ENCODE measurements at regions not wholly inside any gene's neighbourhood (a gene's known extent, or its start where the extent isn't known, plus 50 kb on each side); places are given as distances from the start of the nearest gene placed in this dataset.
"Not testable (repeated sequence)": the region's sequence is repeated elsewhere in the genome, so short reads cannot be mapped to it uniquely, and the experiment has no call there.

GRCh38 chr14:104266631-104267575 is 128.5 kb downstream of the KIF26A start:
- no peak overlapping the region for H3K4me3 ChIP-seq (ENCODE audit: low read length)
- no peak for DNase-seq (ENCODE audit: low read depth)
- no peaks in the 10 kb centered on the region for H3K36me3 ChIP-seq (ENCODE audit: control insufficient read depth, insufficient read depth, low read length, severe bottlenecking)
- H3K4me1 ChIP-seq (ENCODE audit: control insufficient read depth, insufficient read depth, low read length), result no peaks in the 10 kb centered on the region
- no peak overlapping the region for H3K9ac ChIP-seq (ENCODE audit: low read length)
- no peaks in the 10 kb centered on the region for H3K27me3 ChIP-seq (replicated peaks; ENCODE audit: control insufficient read depth, insufficient read depth, low read length)
- H3K9me3 ChIP-seq (ENCODE audit: control insufficient read depth, low read length), result no peaks in the 10 kb centered on the region

- no peak for DNase-seq (ENCODE audit: low read depth)
- Histone ChIP-seq H3K4me1 (ENCODE audit: control insufficient read depth, insufficient read depth, low read length) (no peaks in the 10 kb centered on the region), H3K9me3 (ENCODE audit: control insufficient read depth, low read length) (no peaks in the 10 kb centered on the region), H3K9ac (ENCODE audit: low read length) (no peak overlapping the region), H3K27me3 (replicated peaks; ENCODE audit: control insufficient read depth, insufficient read depth, low read length) (no peaks in the 10 kb centered on the region), H3K36me3 (ENCODE audit: control insufficient read depth, insufficient read depth, low read length, severe bottlenecking) (no peaks in the 10 kb centered on the region), H3K4me3 (ENCODE audit: low read length) (no peak overlapping the region)
These were observed 129.5 kb downstream of the KIF26A start for GRCh38 chr14:104267895-104268294.

GRCh38 chr14:104268295-104268694 is 129.9 kb downstream of the KIF26A start:
- peaks cover 3% of the 10 kb centered on the region for H3K27me3 ChIP-seq (replicated peaks; ENCODE audit: control insufficient read depth, insufficient read depth, low read length)
- no peak for DNase-seq (ENCODE audit: low read depth)

GRCh38 chr14:104268725-104269436 is 130.5 kb downstream of the KIF26A start:
- Histone ChIP-seq H3K36me3 (ENCODE audit: control insufficient read depth, insufficient read depth, low read length, severe bottlenecking) (no peaks in the 10 kb centered on the region), H3K4me3 (ENCODE audit: low read length) (no peak overlapping the region), H3K4me1 (ENCODE audit: control insufficient read depth, insufficient read depth, low read length) (no peaks in the 10 kb centered on the region), H3K27me3 (replicated peaks; ENCODE audit: control insufficient read depth, insufficient read depth, low read length) (peaks cover 4% of the 10 kb centered on the region), H3K9ac (ENCODE audit: low read length) (no peak overlapping the region), H3K9me3 (ENCODE audit: control insufficient read depth, low read length) (no peaks in the 10 kb centered on the region)
- DNase-seq (ENCODE audit: low read depth), result no peak

More at GRCh38 chr14:104268295-104268694, 129.9 kb downstream of the KIF26A start:
- no peaks in the 10 kb centered on the region for H3K9me3 ChIP-seq (ENCODE audit: control insufficient read depth, low read length)
- H3K4me3 ChIP-seq (ENCODE audit: low read length), result no peak overlapping the region
- no peaks in the 10 kb centered on the region for H3K36me3 ChIP-seq (ENCODE audit: control insufficient read depth, insufficient read depth, low read length, severe bottlenecking)
- H3K4me1 ChIP-seq (ENCODE audit: control insufficient read depth, insufficient read depth, low read length), result no peaks in the 10 kb centered on the region
- no peak overlapping the region for H3K9ac ChIP-seq (ENCODE audit: low read length)

GRCh38 chr14:104269511-104270241 is 131.3 kb downstream of the KIF26A start:
- not testable (repeated sequence) for H3K4me1 ChIP-seq (ENCODE audit: control insufficient read depth, insufficient read depth, low read length); H3K4me3 ChIP-seq (ENCODE audit: low read length); H3K27me3 ChIP-seq (replicated peaks; ENCODE audit: control insufficient read depth, insufficient read depth, low read length); H3K9ac ChIP-seq (ENCODE audit: low read length); DNase-seq (ENCODE audit: low read depth); H3K9me3 ChIP-seq (ENCODE audit: control insufficient read depth, low read length); H3K36me3 ChIP-seq (ENCODE audit: control insufficient read depth, insufficient read depth, low read length, severe bottlenecking)

GRCh38 chr14:104271391-104271790 is 133.0 kb downstream of the KIF26A start:
- no peak overlapping the region for H3K9ac ChIP-seq (ENCODE audit: low read length)
- peaks cover 8% of the 10 kb centered on the region for H3K4me1 ChIP-seq (ENCODE audit: control insufficient read depth, insufficient read depth, low read length)
- no peaks in the 10 kb centered on the region for H3K9me3 ChIP-seq (ENCODE audit: control insufficient read depth, low read length)
- peaks cover 4% of the 10 kb centered on the region for H3K27me3 ChIP-seq (replicated peaks; ENCODE audit: control insufficient read depth, insufficient read depth, low read length)
- DNase-seq (ENCODE audit: low read depth), result peak; percentile 13
- no peaks in the 10 kb centered on the region for H3K36me3 ChIP-seq (ENCODE audit: control insufficient read depth, insufficient read depth, low read length, severe bottlenecking)
- H3K4me3 ChIP-seq (ENCODE audit: low read length), result no peak overlapping the region

GRCh38 chr14:104274806-104275205 is 136.4 kb downstream of the KIF26A start:
- peak overlapping the region; percentile 7 for H3K4me3 ChIP-seq (ENCODE audit: low read length)
- no peak for DNase-seq (ENCODE audit: low read depth)
- H3K36me3 ChIP-seq (ENCODE audit: control insufficient read depth, insufficient read depth, low read length, severe bottlenecking), result no peaks in the 10 kb centered on the region
- H3K4me1 ChIP-seq (ENCODE audit: control insufficient read depth, insufficient read depth, low read length), result peaks cover 8% of the 10 kb centered on the region
- H3K9me3 ChIP-seq (ENCODE audit: control insufficient read depth, low read length), result no peaks in the 10 kb centered on the region
- H3K9ac ChIP-seq (ENCODE audit: low read length), result no peak overlapping the region
- peaks cover 23% of the 10 kb centered on the region for H3K27me3 ChIP-seq (replicated peaks; ENCODE audit: control insufficient read depth, insufficient read depth, low read length)

- H3K4me1 ChIP-seq (ENCODE audit: control insufficient read depth, insufficient read depth, low read length), result peaks cover 8% of the 10 kb centered on the region
- no peaks in the 10 kb centered on the region for H3K9me3 ChIP-seq (ENCODE audit: control insufficient read depth, low read length)
- no peaks in the 10 kb centered on the region for H3K36me3 ChIP-seq (ENCODE audit: control insufficient read depth, insufficient read depth, low read length, severe bottlenecking)
- DNase-seq (ENCODE audit: low read depth), result no peak
- H3K27me3 ChIP-seq (replicated peaks; ENCODE audit: control insufficient read depth, insufficient read depth, low read length), result peaks cover 23% of the 10 kb centered on the region
- H3K4me3 ChIP-seq (ENCODE audit: low read length), result no peak overlapping the region
- H3K9ac ChIP-seq (ENCODE audit: low read length), result no peak overlapping the region
These were observed 139.2 kb downstream of the KIF26A start for GRCh38 chr14:104277416-104278213.

- DNase-seq (ENCODE audit: low read depth), result no peak
- Histone ChIP-seq H3K36me3 (ENCODE audit: control insufficient read depth, insufficient read depth, low read length, severe bottlenecking) (no peaks in the 10 kb centered on the region), H3K4me1 (ENCODE audit: control insufficient read depth, insufficient read depth, low read length) (peaks cover 8% of the 10 kb centered on the region), H3K4me3 (ENCODE audit: low read length) (no peak overlapping the region), H3K27me3 (replicated peaks; ENCODE audit: control insufficient read depth, insufficient read depth, low read length) (peaks cover 21% of the 10 kb centered on the region), H3K9ac (ENCODE audit: low read length) (no peak overlapping the region), H3K9me3 (ENCODE audit: control insufficient read depth, low read length) (no peaks in the 10 kb centered on the region)
These were observed 139.8 kb downstream of the KIF26A start for GRCh38 chr14:104278214-104278534.

GRCh38 chr14:104280085-104280901 is 141.9 kb downstream of the KIF26A start:
- peaks cover 18% of the 10 kb centered on the region for H3K27me3 ChIP-seq (replicated peaks; ENCODE audit: control insufficient read depth, insufficient read depth, low read length)
- H3K9me3 ChIP-seq (ENCODE audit: control insufficient read depth, low read length), result no peaks in the 10 kb centered on the region
- H3K36me3 ChIP-seq (ENCODE audit: control insufficient read depth, insufficient read depth, low read length, severe bottlenecking), result no peaks in the 10 kb centered on the region
- peaks cover under 1% of the 10 kb centered on the region for H3K4me1 ChIP-seq (ENCODE audit: control insufficient read depth, insufficient read depth, low read length)
- H3K4me3 ChIP-seq (ENCODE audit: low read length), result no peak overlapping the region
- H3K9ac ChIP-seq (ENCODE audit: low read length), result no peak overlapping the region
- DNase-seq (ENCODE audit: low read depth), result no peak
